ENCODE measurements at regions not wholly inside any gene's neighbourhood (a gene's known extent, or its start where the extent isn't known, plus 50 kb on each side); places are given as distances from the start of the nearest gene placed in this dataset.
"Not testable (repeated sequence)": the region's sequence is repeated elsewhere in the genome, so short reads cannot be mapped to it uniquely, and the experiment has no call there.

GRCh38 chr15:39000008-39000734 is 435.6 kb upstream of the RASGRP1 start:
- no peak for DNase-seq (ENCODE audit: low read depth, low spot score)
- TF ChIP-seq CTCF (IDR thresholded peaks at IDR 0.05; ENCODE audit: low read depth, low read length) = no peak
- H3K4me3 ChIP-seq (ENCODE audit: low read depth, low read length) = no peak overlapping the region
- in situ Hi-C loops (cut with HindIII; ENCODE audit: low sequenced_read_pairs) = no loop called here

DNA sequence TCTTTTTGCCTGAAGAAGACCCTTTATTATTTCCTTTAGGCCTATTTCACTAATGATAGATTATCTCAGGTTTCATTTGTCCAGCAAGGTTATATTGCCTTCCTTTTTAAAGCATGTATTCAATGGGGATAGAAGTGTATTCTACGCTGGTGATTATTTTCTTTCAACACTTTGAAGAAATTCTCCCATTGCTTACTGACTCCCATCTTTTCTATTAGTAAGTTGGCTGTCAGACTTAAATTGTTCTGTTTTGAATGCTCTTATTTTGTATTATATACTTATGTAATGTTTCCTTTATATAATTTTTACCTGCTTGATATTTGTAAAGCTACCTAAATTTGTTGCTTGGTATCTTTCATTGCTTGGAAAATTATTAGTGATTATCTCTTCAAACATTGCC is 445.1 kb upstream of the RASGRP1 start:
- TF ChIP-seq CTCF (IDR thresholded peaks at IDR 0.05; ENCODE audit: low read depth, low read length) = no peak
- H3K4me3 ChIP-seq (ENCODE audit: low read depth, low read length) = no peak overlapping the region
- in situ Hi-C loops (cut with HindIII; ENCODE audit: low sequenced_read_pairs) = no loop called here
- no peak for DNase-seq (ENCODE audit: low read depth, low spot score)

DNA sequence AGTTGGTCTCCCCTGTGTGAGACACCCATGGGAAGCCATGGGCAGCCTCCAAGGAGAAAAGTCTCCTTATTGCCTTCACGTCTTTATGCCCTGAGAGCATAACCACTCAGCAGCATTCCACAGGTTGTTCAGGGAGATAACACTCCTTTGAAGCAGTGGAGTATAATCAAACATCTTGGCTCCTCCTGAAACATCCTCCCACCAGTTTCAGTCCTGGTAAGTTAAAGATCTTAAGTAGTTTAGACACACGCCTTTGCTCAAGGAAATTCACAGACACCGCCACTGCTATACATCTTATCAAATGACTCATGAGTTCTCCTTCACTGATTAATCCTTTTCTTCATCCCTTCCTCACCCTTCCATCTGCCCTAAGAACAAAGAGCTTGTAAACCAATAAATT is 446.5 kb upstream of the RASGRP1 start:
- H3K4me3 ChIP-seq (ENCODE audit: low read depth, low read length); in situ Hi-C loops (cut with HindIII; ENCODE audit: low sequenced_read_pairs); DNase-seq (ENCODE audit: low read depth, low spot score): not testable (repeated sequence)

GRCh38 chr15:39013262-39013661 is 448.6 kb upstream of the RASGRP1 start:
- H3K4me3 ChIP-seq (ENCODE audit: low read depth, low read length) = no peak overlapping the region
- in situ Hi-C loops (cut with HindIII; ENCODE audit: low sequenced_read_pairs) = no loop called here
- no peak for TF ChIP-seq CTCF (IDR thresholded peaks at IDR 0.05; ENCODE audit: low read depth, low read length)
- no peak for DNase-seq (ENCODE audit: low read depth, low spot score)

DNA sequence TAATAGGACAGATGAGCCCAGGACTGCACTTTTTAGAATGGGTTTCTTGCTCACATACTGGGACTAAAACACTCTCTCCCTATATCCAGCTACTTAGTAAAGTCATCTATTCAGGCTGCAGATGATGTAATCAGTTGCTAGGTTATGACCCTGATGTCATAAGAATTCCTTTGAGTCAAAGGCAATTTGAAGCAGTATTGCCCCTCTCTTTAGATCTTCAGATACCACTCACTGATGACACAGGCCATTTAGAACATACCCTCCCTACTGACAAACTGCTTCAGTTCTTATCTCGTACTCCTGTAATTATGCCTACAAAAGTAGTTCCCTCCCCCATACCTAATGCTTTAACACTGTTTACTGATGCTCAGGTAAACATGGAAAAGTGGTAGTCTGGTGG is 450.1 kb upstream of the RASGRP1 start:
- DNase-seq (ENCODE audit: low read depth, low spot score) = no peak
- TF ChIP-seq CTCF (IDR thresholded peaks at IDR 0.05; ENCODE audit: low read depth, low read length) = no peak
- in situ Hi-C loops (cut with HindIII; ENCODE audit: low sequenced_read_pairs) = no loop called here
- no peak overlapping the region for H3K4me3 ChIP-seq (ENCODE audit: low read depth, low read length)

DNA sequence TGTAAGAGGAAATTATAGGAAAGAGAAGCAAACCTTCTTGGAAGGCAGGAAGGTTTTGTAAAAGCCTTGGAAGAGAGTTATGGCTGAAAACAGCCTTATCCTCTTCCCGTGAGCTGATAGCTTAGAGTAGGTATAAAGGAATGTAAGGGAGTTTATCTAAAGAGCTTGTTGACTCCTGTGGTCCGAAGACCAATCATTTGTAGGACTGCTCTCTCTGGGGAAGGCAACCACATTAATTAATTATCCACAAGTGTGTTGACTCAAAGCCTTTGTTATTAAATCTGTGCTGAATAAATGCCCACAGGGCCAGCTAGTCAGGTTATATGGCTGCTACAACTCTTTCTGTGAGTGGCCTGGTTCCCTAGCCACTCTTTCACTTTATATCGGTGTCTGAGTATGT is 452.1 kb upstream of the RASGRP1 start:
- peak; percentile 44 for DNase-seq (ENCODE audit: low read depth, low spot score)
- no peak for TF ChIP-seq CTCF (IDR thresholded peaks at IDR 0.05; ENCODE audit: low read depth, low read length)
- H3K4me3 ChIP-seq (ENCODE audit: low read depth, low read length) = no peak overlapping the region
- in situ Hi-C loops (cut with HindIII; ENCODE audit: low sequenced_read_pairs) = no loop called here

DNA sequence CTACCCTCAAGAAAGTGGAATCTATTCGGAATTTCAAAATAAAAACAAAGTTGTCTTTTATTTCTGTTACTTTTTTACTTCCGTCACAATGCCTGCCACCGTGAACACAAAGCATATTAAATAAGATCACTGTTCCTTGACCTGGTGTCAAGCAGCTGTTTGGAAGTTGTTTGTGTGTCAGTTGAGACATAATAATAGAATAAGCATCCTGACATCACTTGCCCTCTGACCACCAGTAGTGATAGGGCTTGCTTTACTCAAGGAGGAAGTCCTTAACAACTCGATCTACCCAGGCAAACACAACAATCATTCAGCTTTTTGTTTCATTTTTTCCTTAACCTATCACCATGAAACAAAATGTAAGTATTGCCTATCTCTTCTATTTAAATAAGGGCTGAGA is 454.4 kb upstream of the RASGRP1 start:
- no peak for DNase-seq (ENCODE audit: low read depth, low spot score)
- in situ Hi-C loops (cut with HindIII; ENCODE audit: low sequenced_read_pairs) = no loop called here
- TF ChIP-seq CTCF (IDR thresholded peaks at IDR 0.05; ENCODE audit: low read depth, low read length) = no peak
- H3K4me3 ChIP-seq (ENCODE audit: low read depth, low read length) = no peak overlapping the region

All from astrocyte of the spinal cord (primary cell).